LNCaP clone FGC (cell line): ENCODE measurements at regions not wholly inside any gene's neighbourhood (a gene's known extent, or its start where the extent isn't known, plus 50 kb on each side); places are given as distances from the start of the nearest gene placed in this dataset.

Experiments
- DNase-seq: peaks from one replicate; pipeline ENCODE4 v3.0.0-alpha.2; 2011; ENCODE audit warnings: low read depth
- H3K4me3 ChIP-seq: 2 replicates; pipeline ENCODE4 v1.5.1; 2011; ENCODE audit warnings: mild to moderate bottlenecking, low read depth, low read length, control low read depth
- CTCF ChIP-seq: IDR thresholded peaks from 2 replicates; pipeline ENCODE4 v1.5.1; 2012; ENCODE audit warnings: mild to moderate bottlenecking; ENCODE audit not compliant: control insufficient read depth, insufficient read depth; ENCODE audit errors: extremely low read depth

- no peak overlapping the region for H3K4me3 ChIP-seq
- no peak for TF ChIP-seq CTCF
- DNase-seq: no peak
Measured at GRCh38 chr12:89067421-89068187, 284.7 kb downstream of the DUSP6 start.

GRCh38 chr12:89064780-89065179, 287.5 kb downstream of the DUSP6 start:
- no peak overlapping the region for H3K4me3 ChIP-seq
- DNase-seq: no peak

GRCh38 chr12:89064151-89064550, 288.1 kb downstream of the DUSP6 start:
- no peak for TF ChIP-seq CTCF
- DNase-seq: no peak
- no peak overlapping the region for H3K4me3 ChIP-seq

More at GRCh38 chr12:89064780-89065179, 287.5 kb downstream of the DUSP6 start:
- TF ChIP-seq CTCF: no peak

GRCh38 chr12:89062996-89063395, 289.3 kb downstream of the DUSP6 start:
- DNase-seq: no peak
- H3K4me3 ChIP-seq: no peak overlapping the region
- no peak for TF ChIP-seq CTCF

- DNase-seq: no peak
Measured at GRCh38 chr12:89059721-89060541, 292.4 kb downstream of the DUSP6 start.

GRCh38 chr12:89059056-89059455, 293.2 kb downstream of the DUSP6 start:
- no peak overlapping the region for H3K4me3 ChIP-seq
- TF ChIP-seq CTCF: no peak
- no peak for DNase-seq

More at GRCh38 chr12:89059721-89060541, 292.4 kb downstream of the DUSP6 start:
- no peak for TF ChIP-seq CTCF
- no peak overlapping the region for H3K4me3 ChIP-seq
